ENCODE measurements at regions not wholly inside any gene's neighbourhood (a gene's known extent, or its start where the extent isn't known, plus 50 kb on each side); places are given as distances from the start of the nearest gene placed in this dataset.

DNA sequence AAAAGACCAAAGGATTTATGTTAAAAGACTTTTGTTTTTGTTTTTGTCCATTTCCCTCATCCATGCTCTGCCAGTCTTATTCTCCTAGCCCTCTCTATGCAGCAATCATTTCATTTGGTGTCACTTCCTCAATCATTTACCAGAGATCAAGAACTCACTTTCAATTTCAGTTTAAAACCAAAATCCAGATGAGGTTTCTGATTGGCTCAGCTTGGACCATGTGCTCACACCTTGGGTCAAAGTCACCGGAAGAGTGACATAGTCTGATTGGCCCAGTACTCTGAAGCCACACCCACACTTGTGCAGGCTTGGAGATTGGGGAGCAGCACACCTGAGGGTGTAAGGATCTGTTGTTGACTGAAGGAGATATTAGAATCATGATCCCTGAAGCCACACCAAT is 79.6 kb downstream of the TLR4 start:
- in situ Hi-C loops (cut with HindIII; ENCODE audit: low pct_unique_long_range_greater_than_20kb, low sequenced_read_pairs) (no loop called here), intact Hi-C loops (cut with micrococcal nuclease; ENCODE audit: unreplicated experiment) (loop anchor here (5.0 to 10.0 kb wide), 2 partner anchors 139 to 1583 kb away; partner anchors contain the start of gene BRINP1)
- TF ChIP-seq, protein P1, sequence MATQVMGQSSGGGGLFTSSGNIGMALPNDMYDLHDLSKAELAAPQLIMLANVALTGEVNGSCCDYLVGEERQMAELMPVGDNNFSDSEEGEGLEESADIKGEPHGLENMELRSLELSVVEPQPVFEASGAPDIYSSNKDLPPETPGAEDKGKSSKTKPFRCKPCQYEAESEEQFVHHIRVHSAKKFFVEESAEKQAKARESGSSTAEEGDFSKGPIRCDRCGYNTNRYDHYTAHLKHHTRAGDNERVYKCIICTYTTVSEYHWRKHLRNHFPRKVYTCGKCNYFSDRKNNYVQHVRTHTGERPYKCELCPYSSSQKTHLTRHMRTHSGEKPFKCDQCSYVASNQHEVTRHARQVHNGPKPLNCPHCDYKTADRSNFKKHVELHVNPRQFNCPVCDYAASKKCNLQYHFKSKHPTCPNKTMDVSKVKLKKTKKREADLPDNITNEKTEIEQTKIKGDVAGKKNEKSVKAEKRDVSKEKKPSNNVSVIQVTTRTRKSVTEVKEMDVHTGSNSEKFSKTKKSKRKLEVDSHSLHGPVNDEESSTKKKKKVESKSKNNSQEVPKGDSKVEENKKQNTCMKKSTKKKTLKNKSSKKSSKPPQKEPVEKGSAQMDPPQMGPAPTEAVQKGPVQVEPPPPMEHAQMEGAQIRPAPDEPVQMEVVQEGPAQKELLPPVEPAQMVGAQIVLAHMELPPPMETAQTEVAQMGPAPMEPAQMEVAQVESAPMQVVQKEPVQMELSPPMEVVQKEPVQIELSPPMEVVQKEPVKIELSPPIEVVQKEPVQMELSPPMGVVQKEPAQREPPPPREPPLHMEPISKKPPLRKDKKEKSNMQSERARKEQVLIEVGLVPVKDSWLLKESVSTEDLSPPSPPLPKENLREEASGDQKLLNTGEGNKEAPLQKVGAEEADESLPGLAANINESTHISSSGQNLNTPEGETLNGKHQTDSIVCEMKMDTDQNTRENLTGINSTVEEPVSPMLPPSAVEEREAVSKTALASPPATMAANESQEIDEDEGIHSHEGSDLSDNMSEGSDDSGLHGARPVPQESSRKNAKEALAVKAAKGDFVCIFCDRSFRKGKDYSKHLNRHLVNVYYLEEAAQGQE (IDR thresholded peaks at IDR 0.05; ENCODE audit: insufficient read depth in 1 of 2, low read depth in 2 of 2, low read length in 1 of 2) = no peak
- TF ChIP-seq, protein P2, sequence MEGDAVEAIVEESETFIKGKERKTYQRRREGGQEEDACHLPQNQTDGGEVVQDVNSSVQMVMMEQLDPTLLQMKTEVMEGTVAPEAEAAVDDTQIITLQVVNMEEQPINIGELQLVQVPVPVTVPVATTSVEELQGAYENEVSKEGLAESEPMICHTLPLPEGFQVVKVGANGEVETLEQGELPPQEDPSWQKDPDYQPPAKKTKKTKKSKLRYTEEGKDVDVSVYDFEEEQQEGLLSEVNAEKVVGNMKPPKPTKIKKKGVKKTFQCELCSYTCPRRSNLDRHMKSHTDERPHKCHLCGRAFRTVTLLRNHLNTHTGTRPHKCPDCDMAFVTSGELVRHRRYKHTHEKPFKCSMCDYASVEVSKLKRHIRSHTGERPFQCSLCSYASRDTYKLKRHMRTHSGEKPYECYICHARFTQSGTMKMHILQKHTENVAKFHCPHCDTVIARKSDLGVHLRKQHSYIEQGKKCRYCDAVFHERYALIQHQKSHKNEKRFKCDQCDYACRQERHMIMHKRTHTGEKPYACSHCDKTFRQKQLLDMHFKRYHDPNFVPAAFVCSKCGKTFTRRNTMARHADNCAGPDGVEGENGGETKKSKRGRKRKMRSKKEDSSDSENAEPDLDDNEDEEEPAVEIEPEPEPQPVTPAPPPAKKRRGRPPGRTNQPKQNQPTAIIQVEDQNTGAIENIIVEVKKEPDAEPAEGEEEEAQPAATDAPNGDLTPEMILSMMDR (IDR thresholded peaks at IDR 0.05) = no peak
- TF ChIP-seq SIN3A (IDR thresholded peaks at IDR 0.05; ENCODE audit: borderline replicate concordance, insufficient read depth, low read depth, low read length) (no peak), TCF7L2 (IDR thresholded peaks at IDR 0.05; ENCODE audit: low read depth, low read length) (no peak), POLR2AphosphoS5 (IDR thresholded peaks at IDR 0.05; ENCODE audit: low read depth, low read length) (no peak)
- CTCF ChIA-PET = no interaction called here
- Histone ChIP-seq H3K9me3 (ENCODE audit: control insufficient read depth, insufficient read depth, low read depth, low read length) (no peaks in the 10 kb centered on the region), H3K27ac (ENCODE audit: low read length) (no peak overlapping the region), H3K27me3 (ENCODE audit: control insufficient read depth, insufficient read depth, low read length) (no peaks in the 10 kb centered on the region), H3K36me3 (ENCODE audit: control insufficient read depth, insufficient read depth, low read length) (no peaks in the 10 kb centered on the region), H3K4me3 (ENCODE audit: low read depth in 2 of 2, low read length in 2 of 2) (no peak overlapping the region), H3K4me1 (ENCODE audit: control insufficient read depth, insufficient read depth, low read length) (no peaks in the 10 kb centered on the region)
- no peak for DNase-seq (ENCODE audit: low read depth, low spot score)
- no peak for ATAC-seq
- POLR2A ChIA-PET = no interaction called here
- no TSS peak for BruUV-seq (replicated peaks)

DNA sequence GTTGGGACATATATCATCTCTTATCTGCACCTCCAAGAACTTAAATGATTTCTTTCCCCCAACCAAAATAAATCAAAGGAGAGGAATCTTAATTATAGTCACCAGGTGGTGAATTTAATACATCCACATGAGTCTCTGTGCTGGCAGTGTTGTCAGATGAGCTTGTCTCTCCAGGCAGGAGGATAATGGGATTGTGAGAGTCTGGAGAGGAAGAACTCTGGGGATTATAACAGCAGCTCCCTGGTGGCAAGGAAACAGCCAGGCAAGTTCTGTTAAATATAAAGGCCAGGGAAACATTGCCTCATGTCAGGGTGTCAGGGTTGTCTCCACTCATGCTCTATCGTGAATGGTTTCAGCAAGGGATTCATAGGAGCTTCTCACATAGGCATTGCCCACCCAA is 80.8 kb downstream of the TLR4 start:
- in situ Hi-C loops (cut with HindIII; ENCODE audit: low pct_unique_long_range_greater_than_20kb, low sequenced_read_pairs) = no loop called here
- no peaks in the 10 kb centered on the region for H3K9me3 ChIP-seq (ENCODE audit: control insufficient read depth, insufficient read depth, low read depth, low read length)
- intact Hi-C loops (cut with micrococcal nuclease; ENCODE audit: unreplicated experiment) = loop anchor here (5.0 to 10.0 kb wide), 2 partner anchors 140 to 1582 kb away; partner anchors contain the start of gene BRINP1
- BruUV-seq (replicated peaks) = no TSS peak
- POLR2A ChIA-PET = no interaction called here
- H3K36me3 ChIP-seq (ENCODE audit: control insufficient read depth, insufficient read depth, low read length) = no peaks in the 10 kb centered on the region
- DNase-seq (ENCODE audit: low read depth, low spot score) (no peak), ATAC-seq (no peak)
- H3K27me3 ChIP-seq (ENCODE audit: control insufficient read depth, insufficient read depth, low read length) = no peaks in the 10 kb centered on the region
- no peaks in the 10 kb centered on the region for H3K4me1 ChIP-seq (ENCODE audit: control insufficient read depth, insufficient read depth, low read length)
- H3K4me3 ChIP-seq (ENCODE audit: low read depth in 2 of 2, low read length in 2 of 2) = no peak overlapping the region
- H3K27ac ChIP-seq (ENCODE audit: low read length) = no peak overlapping the region
- TF ChIP-seq, protein P1 (IDR thresholded peaks at IDR 0.05; ENCODE audit: insufficient read depth in 1 of 2, low read depth in 2 of 2, low read length in 1 of 2) = no peak
- TF ChIP-seq TCF7L2 (IDR thresholded peaks at IDR 0.05; ENCODE audit: low read depth, low read length) (no peak), SIN3A (IDR thresholded peaks at IDR 0.05; ENCODE audit: borderline replicate concordance, insufficient read depth, low read depth, low read length) (no peak), POLR2AphosphoS5 (IDR thresholded peaks at IDR 0.05; ENCODE audit: low read depth, low read length) (no peak)
- TF ChIP-seq, protein P2 (IDR thresholded peaks at IDR 0.05) = no peak
- CTCF ChIA-PET = no interaction called here

Measured in Panc1 (cell line).